HUES48 (cell line): ENCODE measurements at regions not wholly inside any gene's neighbourhood (a gene's known extent, or its start where the extent isn't known, plus 50 kb on each side); places are given as distances from the start of the nearest gene placed in this dataset.

Experiments
- H3K27ac ChIP-seq: one replicate; pipeline ENCODE4 v1.7.0; 2013; ENCODE audit warnings: low read depth, low read length, inconsistent platforms
- H3K27me3 ChIP-seq: 2 replicates; pipeline ENCODE4 v1.6.1; 2013; ENCODE audit warnings: mild to moderate bottlenecking, low read length; ENCODE audit not compliant: control insufficient read depth, insufficient read depth
- H3K36me3 ChIP-seq: 2 replicates; pipeline ENCODE4 v1.6.1; 2013; ENCODE audit warnings: low read length; ENCODE audit not compliant: control insufficient read depth, insufficient read depth
- H3K4me1 ChIP-seq: 2 replicates; pipeline ENCODE4 v1.6.1; 2013; ENCODE audit warnings: mild to moderate bottlenecking, low read length; ENCODE audit not compliant: control insufficient read depth, insufficient read depth
- H3K4me3 ChIP-seq: 2 replicates; pipeline ENCODE4 v1.5.1; 2013; ENCODE audit warnings: mild to moderate bottlenecking, low read depth, low read length
- H3K9ac ChIP-seq: 2 replicates; pipeline ENCODE4 v1.6.1; 2013; ENCODE audit warnings: mild to moderate bottlenecking, low read depth, low read length, moderate library complexity
- H3K9me3 ChIP-seq: 2 replicates; pipeline ENCODE4 v1.6.1; 2013; ENCODE audit warnings: low read length; ENCODE audit not compliant: control insufficient read depth, insufficient read depth

GRCh38 chr7:155993420-155994278 lies 181.4 kb upstream of the SHH start:
- no peaks in the 10 kb centered on the region for H3K36me3 ChIP-seq
- H3K4me3 ChIP-seq: no peak overlapping the region
- H3K9ac ChIP-seq: no peak overlapping the region
- no peaks in the 10 kb centered on the region for H3K4me1 ChIP-seq
- no peak overlapping the region for H3K27ac ChIP-seq
- peaks cover 3% of the 10 kb centered on the region; the same call in 1 of the 2 replicates for H3K9me3 ChIP-seq
- H3K27me3 ChIP-seq: no peaks in the 10 kb centered on the region

GRCh38 chr7:155992974-155993373 lies 180.7 kb upstream of the SHH start:
- no peak overlapping the region for H3K9ac ChIP-seq
- H3K4me1 ChIP-seq: no peaks in the 10 kb centered on the region
- no peaks in the 10 kb centered on the region for H3K36me3 ChIP-seq
- peaks cover 3% of the 10 kb centered on the region; the same call in 1 of the 2 replicates for H3K9me3 ChIP-seq
- no peak overlapping the region for H3K27ac ChIP-seq
- no peak overlapping the region for H3K4me3 ChIP-seq
- H3K27me3 ChIP-seq: no peaks in the 10 kb centered on the region

DNA sequence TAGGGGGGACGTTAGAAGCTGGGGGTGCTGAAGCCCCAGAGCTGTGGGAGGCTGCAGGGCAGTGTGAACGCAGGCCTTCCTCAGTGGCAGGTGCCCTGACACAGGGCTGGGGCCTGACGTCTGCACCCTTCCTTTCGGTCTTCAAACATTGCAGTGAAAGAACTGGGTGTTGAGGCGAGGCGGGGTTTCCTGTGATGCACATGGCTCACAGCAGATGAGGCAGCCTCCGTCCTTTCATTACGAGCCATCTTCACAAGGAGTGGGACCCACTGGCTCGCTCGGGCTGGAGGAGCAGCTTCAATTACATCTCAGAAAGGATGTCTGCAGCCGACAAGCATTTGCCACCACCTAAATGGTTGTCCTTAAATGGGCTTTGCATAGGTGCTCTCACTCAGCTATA lies 180.3 kb upstream of the SHH start:
- Histone ChIP-seq H3K27ac (no peak overlapping the region), H3K36me3 (no peaks in the 10 kb centered on the region), H3K9ac (no peak overlapping the region), H3K27me3 (no peaks in the 10 kb centered on the region), H3K9me3 (peaks cover 3% of the 10 kb centered on the region; the same call in 1 of the 2 replicates), H3K4me3 (no peak overlapping the region), H3K4me1 (no peaks in the 10 kb centered on the region)

DNA sequence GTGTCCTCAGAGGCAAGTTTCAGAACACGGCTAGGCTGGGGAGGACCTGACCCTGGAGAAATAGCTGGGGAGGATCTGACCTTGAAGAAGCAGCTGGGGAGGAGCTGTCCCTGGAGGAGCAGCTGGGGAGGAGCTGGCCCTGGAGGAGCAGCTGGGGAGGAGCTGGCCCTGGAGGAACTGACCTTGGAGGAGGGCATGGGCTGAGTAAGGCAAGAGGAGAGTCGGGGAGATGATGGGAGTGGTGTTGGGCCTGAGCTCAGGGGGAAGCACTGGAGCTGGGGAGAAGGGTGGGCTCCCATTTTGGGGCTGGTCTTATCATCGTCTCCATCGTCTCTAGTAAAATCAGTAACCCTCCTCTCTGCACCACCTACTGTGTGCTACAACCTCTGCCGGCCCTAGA lies 179.8 kb upstream of the SHH start:
- no peaks in the 10 kb centered on the region for H3K36me3 ChIP-seq
- peaks cover 3% of the 10 kb centered on the region; the same call in 1 of the 2 replicates for H3K9me3 ChIP-seq
- H3K27me3 ChIP-seq: no peaks in the 10 kb centered on the region
- H3K4me1 ChIP-seq: no peaks in the 10 kb centered on the region
- no peak overlapping the region for H3K9ac ChIP-seq
- no peak overlapping the region for H3K4me3 ChIP-seq
- H3K27ac ChIP-seq: no peak overlapping the region

DNA sequence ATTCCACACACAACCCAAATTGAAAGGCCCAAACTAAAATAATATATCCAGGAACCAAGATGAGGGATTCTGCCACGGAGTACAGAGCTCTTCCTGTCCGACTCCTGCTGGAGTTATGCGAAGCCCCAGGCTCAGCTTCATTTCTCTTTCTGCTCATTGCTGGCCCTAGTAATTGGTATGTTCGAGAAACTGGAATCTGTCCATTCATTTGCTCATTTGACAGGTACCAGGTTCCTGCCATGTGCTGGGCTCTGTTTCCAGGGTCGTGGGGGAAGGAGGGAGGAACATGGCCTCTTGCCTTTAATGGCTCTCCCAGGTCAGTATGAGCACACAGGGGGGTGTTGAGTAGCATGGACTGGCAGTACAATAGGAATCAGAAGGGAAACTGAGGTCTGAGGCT lies 179.2 kb upstream of the SHH start:
- no peak overlapping the region for H3K9ac ChIP-seq
- no peaks in the 10 kb centered on the region for H3K36me3 ChIP-seq
- H3K27ac ChIP-seq: no peak overlapping the region
- peaks cover 3% of the 10 kb centered on the region; the same call in 1 of the 2 replicates for H3K9me3 ChIP-seq
- no peaks in the 10 kb centered on the region for H3K27me3 ChIP-seq
- no peak overlapping the region for H3K4me3 ChIP-seq
- no peaks in the 10 kb centered on the region for H3K4me1 ChIP-seq

DNA sequence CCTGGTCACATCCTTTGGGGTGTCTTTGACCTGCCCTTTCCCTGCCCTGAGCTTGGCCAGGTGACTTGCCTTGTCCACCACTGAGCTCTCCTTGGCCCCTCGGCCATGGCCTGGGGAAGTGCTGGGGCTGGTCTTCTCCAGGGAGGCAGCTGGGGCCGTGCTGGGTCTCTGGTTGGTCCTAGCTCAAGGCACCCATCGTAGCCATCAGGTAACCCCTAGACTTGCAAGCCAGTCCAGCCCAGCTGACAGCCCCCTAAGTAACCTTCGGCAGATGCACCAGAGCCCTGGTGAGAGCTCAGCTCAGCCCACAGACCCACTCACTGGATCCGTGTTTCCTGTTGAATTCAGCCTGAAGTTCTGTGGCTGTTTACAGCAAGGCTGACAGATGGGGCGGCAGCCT lies 176.2 kb upstream of the SHH start:
- peaks cover 3% of the 10 kb centered on the region; the same call in 1 of the 2 replicates for H3K9me3 ChIP-seq
- no peaks in the 10 kb centered on the region for H3K36me3 ChIP-seq
- H3K9ac ChIP-seq: no peak overlapping the region
- H3K27me3 ChIP-seq: no peaks in the 10 kb centered on the region
- H3K4me1 ChIP-seq: no peaks in the 10 kb centered on the region
- H3K27ac ChIP-seq: no peak overlapping the region
- no peak overlapping the region for H3K4me3 ChIP-seq

- Histone ChIP-seq H3K4me3 (no peak overlapping the region), H3K4me1 (no peaks in the 10 kb centered on the region), H3K27ac (no peak overlapping the region), H3K36me3 (no peaks in the 10 kb centered on the region), H3K9ac (no peak overlapping the region), H3K27me3 (no peaks in the 10 kb centered on the region), H3K9me3 (peaks cover 3% of the 10 kb centered on the region; the same call in 1 of the 2 replicates)
Observed at GRCh38 chr7:155987681-155988235, 175.5 kb upstream of the SHH start.

- Histone ChIP-seq H3K4me3 (no peak overlapping the region), H3K27ac (no peak overlapping the region), H3K27me3 (no peaks in the 10 kb centered on the region), H3K36me3 (no peaks in the 10 kb centered on the region), H3K4me1 (no peaks in the 10 kb centered on the region), H3K9ac (no peak overlapping the region), H3K9me3 (peaks cover 3% of the 10 kb centered on the region; the same call in 1 of the 2 replicates)
Observed at GRCh38 chr7:155986497-155987160, 174.4 kb upstream of the SHH start.

- Histone ChIP-seq H3K27ac (no peak overlapping the region), H3K27me3 (no peaks in the 10 kb centered on the region), H3K36me3 (no peaks in the 10 kb centered on the region), H3K9ac (no peak overlapping the region), H3K4me1 (no peaks in the 10 kb centered on the region), H3K9me3 (peaks cover 2% of the 10 kb centered on the region; the same call in 1 of the 2 replicates), H3K4me3 (no peak overlapping the region)
Observed at GRCh38 chr7:155985518-155986250, 173.4 kb upstream of the SHH start.

- Histone ChIP-seq H3K36me3 (no peaks in the 10 kb centered on the region), H3K4me3 (no peak overlapping the region), H3K27me3 (no peaks in the 10 kb centered on the region), H3K27ac (no peak overlapping the region), H3K4me1 (no peaks in the 10 kb centered on the region), H3K9me3 (no peaks in the 10 kb centered on the region; the same call in 1 of the 2 replicates), H3K9ac (no peak overlapping the region)
Observed at GRCh38 chr7:155984609-155985405, 172.5 kb upstream of the SHH start.
